ENCODE measurements at regions not wholly inside any gene's neighbourhood (a gene's known extent, or its start where the extent isn't known, plus 50 kb on each side); places are given as distances from the start of the nearest gene placed in this dataset.

- no peak for TF ChIP-seq EZH2phosphoT487 (IDR thresholded peaks at IDR 0.05; ENCODE audit: borderline replicate concordance, low read depth)
- no peak for TF ChIP-seq MAX (IDR thresholded peaks at IDR 0.05; ENCODE audit: low read depth)
- TF ChIP-seq MEF2A (IDR thresholded peaks at IDR 0.05; ENCODE audit: borderline replicate concordance, low read depth) = no peak
- TF ChIP-seq, protein P1, sequence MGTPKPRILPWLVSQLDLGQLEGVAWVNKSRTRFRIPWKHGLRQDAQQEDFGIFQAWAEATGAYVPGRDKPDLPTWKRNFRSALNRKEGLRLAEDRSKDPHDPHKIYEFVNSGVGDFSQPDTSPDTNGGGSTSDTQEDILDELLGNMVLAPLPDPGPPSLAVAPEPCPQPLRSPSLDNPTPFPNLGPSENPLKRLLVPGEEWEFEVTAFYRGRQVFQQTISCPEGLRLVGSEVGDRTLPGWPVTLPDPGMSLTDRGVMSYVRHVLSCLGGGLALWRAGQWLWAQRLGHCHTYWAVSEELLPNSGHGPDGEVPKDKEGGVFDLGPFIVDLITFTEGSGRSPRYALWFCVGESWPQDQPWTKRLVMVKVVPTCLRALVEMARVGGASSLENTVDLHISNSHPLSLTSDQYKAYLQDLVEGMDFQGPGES (IDR thresholded peaks at IDR 0.05; ENCODE audit: low read depth, low read length) = no peak
- TF ChIP-seq CTCF (IDR thresholded peaks at IDR 0.05) = no peak
- no peak for TF ChIP-seq RCOR1 (IDR thresholded peaks at IDR 0.05; ENCODE audit: low read length)
- TF ChIP-seq POLR2AphosphoS5 (IDR thresholded peaks at IDR 0.05; ENCODE audit: low read depth, low read length) = no peak
- no peak for TF ChIP-seq SIN3A (IDR thresholded peaks at IDR 0.05; ENCODE audit: borderline replicate concordance, low read depth, low read length)
- TF ChIP-seq, protein P2, sequence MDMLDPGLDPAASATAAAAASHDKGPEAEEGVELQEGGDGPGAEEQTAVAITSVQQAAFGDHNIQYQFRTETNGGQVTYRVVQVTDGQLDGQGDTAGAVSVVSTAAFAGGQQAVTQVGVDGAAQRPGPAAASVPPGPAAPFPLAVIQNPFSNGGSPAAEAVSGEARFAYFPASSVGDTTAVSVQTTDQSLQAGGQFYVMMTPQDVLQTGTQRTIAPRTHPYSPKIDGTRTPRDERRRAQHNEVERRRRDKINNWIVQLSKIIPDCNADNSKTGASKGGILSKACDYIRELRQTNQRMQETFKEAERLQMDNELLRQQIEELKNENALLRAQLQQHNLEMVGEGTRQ (IDR thresholded peaks at IDR 0.05; ENCODE audit: borderline replicate concordance, low read depth, low read length) = no peak
- TF ChIP-seq GATA2 (CRISPR knock-in tag; IDR thresholded peaks at IDR 0.05) = no peak
- no peak for TF ChIP-seq FOSL2 (IDR thresholded peaks at IDR 0.05; ENCODE audit: borderline replicate concordance, low read depth)
These were observed 57.8 kb upstream of the SMAD6 start for GRCh38 chr15:66644000-66644787.

Measured in SK-N-SH (cell line).